Progenitor cell of endocrine pancreas (in vitro differentiated cells): ENCODE measurements at regions not wholly inside any gene's neighbourhood (a gene's known extent, or its start where the extent isn't known, plus 50 kb on each side); places are given as distances from the start of the nearest gene placed in this dataset.
A peak's percentile ranks its signal among the peaks of the same experiment; 100 is the strongest.

Experiments used
- DNase-seq: peaks from one replicate; pipeline ENCODE4 v3.0.0; 2021; ENCODE audit warnings: low spot score; ENCODE audit not compliant: unreplicated experiment
- H3K27ac Mint-ChIP-seq: 2 replicates; pipeline ENCODE4 v1.8.0; 2021; ENCODE audit warnings: mild to moderate bottlenecking, moderate library complexity, mixed read lengths
- H3K27me3 Mint-ChIP-seq: 2 replicates; pipeline ENCODE4 v1.8.0; 2021; ENCODE audit warnings: mixed read lengths
- H3K36me3 Mint-ChIP-seq: 2 replicates; pipeline ENCODE4 v1.8.0; 2022; ENCODE audit warnings: mixed read lengths; ENCODE audit not compliant: insufficient read depth
- H3K4me1 Mint-ChIP-seq: 2 replicates; pipeline ENCODE4 v1.8.0; 2021; ENCODE audit warnings: low read depth, mixed read lengths
- H3K4me3 Mint-ChIP-seq: 2 replicates; pipeline ENCODE4 v1.8.0; 2021; ENCODE audit warnings: low read depth, mild to moderate bottlenecking, moderate library complexity, mixed read lengths
- H3K9me3 Mint-ChIP-seq: 2 replicates; pipeline ENCODE4 v1.8.0; 2021; ENCODE audit warnings: low read depth, mixed read lengths
- TF ChIP-seq, protein P1 (sequence below): fragments of 200-600 bp; sonication (generic); IDR thresholded peaks from one replicate; pipeline ENCODE4 v1.5.0; 2021; ENCODE audit warnings: antibody characterized with exemption, mild to moderate bottlenecking; ENCODE audit not compliant: unreplicated experiment

DNA sequence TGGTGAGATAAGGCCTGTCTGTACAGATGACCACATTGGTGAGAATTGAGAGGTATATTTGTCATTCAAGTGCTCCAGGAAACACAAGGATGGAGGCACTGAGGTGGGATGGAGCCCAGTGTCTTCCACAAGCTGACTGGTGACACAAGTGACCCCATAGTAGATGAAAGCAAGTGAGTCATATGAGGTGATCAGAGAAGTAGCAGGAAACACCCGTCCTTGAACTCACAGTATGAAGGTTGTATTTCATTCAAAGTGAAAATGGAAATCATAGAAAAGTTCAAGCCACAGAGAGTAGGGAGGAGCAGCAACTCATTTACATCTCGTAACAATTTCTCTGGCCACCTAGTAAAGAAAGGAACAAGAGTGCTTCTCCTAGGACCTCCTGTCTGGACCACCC is 609.8 kb downstream of the HS3ST4 start:
- Mint-ChIP-seq H3K27ac (no peak overlapping the region), H3K27me3 (peaks cover 5% of the 10 kb centered on the region), H3K9me3 (peaks cover 3% of the 10 kb centered on the region), H3K4me1 (peaks cover 3% of the 10 kb centered on the region), H3K36me3 (no peaks in the 10 kb centered on the region), H3K4me3 (no peak overlapping the region)
- TF ChIP-seq, protein P1, sequence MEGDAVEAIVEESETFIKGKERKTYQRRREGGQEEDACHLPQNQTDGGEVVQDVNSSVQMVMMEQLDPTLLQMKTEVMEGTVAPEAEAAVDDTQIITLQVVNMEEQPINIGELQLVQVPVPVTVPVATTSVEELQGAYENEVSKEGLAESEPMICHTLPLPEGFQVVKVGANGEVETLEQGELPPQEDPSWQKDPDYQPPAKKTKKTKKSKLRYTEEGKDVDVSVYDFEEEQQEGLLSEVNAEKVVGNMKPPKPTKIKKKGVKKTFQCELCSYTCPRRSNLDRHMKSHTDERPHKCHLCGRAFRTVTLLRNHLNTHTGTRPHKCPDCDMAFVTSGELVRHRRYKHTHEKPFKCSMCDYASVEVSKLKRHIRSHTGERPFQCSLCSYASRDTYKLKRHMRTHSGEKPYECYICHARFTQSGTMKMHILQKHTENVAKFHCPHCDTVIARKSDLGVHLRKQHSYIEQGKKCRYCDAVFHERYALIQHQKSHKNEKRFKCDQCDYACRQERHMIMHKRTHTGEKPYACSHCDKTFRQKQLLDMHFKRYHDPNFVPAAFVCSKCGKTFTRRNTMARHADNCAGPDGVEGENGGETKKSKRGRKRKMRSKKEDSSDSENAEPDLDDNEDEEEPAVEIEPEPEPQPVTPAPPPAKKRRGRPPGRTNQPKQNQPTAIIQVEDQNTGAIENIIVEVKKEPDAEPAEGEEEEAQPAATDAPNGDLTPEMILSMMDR: no peak
- DNase-seq: no peak

DNA sequence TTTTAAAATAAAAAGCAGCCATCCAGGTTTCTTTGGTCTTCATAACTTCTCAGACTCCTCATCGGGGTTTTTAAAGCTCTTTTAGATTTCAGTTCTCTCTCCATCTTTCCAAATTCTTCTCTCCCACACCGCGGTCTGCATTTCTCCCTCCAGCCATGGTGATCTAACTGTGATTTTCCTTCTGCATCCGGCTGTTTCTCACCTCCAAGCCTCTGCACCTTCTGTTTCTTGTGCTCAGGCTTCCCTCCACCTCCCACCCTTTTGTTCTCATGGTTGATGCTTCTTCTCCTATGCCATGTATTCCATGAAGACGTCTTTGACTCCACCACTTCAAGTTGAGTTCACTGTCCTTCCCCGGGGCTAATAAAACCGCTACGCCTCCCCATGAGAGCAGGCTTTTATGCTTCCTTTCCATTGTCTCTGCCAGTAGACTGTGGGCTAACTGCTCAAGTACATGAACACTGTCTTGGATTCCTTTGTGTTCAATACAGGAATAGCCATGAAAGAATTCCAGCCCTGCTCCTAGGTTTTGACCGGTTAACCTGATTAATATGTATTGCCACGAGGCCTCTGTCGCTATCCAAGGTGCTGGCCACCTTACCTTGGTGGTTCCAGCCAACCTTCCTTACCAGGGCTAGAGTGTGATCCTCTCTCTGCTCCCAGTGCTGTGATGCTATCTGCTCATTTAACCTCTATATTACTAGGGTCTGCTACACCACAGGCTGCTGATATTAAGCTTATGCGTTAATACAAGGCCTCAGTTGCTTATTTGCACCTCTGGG is 625.1 kb downstream of the HS3ST4 start:
- H3K9me3 Mint-ChIP-seq: no peaks in the 10 kb centered on the region
- peaks cover 17% of the 10 kb centered on the region for H3K27me3 Mint-ChIP-seq
- no peaks in the 10 kb centered on the region for H3K36me3 Mint-ChIP-seq
- H3K4me3 Mint-ChIP-seq: no peak overlapping the region
- H3K4me1 Mint-ChIP-seq: no peaks in the 10 kb centered on the region
- DNase-seq: peak; percentile 47
- H3K27ac Mint-ChIP-seq: no peak overlapping the region
- TF ChIP-seq, protein P1: no peak

DNA sequence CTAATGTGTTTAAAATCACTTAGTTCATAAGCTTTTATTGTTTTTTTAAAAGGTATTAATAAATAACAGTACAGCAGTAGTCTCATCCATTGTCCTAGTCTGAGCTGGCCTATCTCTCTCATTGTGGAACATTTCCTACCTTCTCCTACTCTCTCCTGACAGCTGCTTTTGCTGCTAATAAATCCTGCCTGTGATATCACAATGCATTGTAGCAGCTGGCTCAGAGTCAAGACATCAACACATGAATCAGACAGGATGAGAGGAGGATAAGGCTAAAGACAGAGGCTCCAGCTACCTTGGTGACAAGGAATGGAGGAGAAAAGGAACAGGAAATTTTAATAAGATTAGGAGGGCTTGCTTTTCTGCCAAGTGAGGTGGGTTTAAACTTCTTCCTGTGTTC is 626.1 kb downstream of the HS3ST4 start:
- no peak overlapping the region for H3K4me3 Mint-ChIP-seq
- no peaks in the 10 kb centered on the region for H3K36me3 Mint-ChIP-seq
- H3K9me3 Mint-ChIP-seq: no peaks in the 10 kb centered on the region
- no peaks in the 10 kb centered on the region for H3K4me1 Mint-ChIP-seq
- peaks cover 14% of the 10 kb centered on the region for H3K27me3 Mint-ChIP-seq
- DNase-seq: no peak
- TF ChIP-seq, protein P1: no peak
- H3K27ac Mint-ChIP-seq: no peak overlapping the region

DNA sequence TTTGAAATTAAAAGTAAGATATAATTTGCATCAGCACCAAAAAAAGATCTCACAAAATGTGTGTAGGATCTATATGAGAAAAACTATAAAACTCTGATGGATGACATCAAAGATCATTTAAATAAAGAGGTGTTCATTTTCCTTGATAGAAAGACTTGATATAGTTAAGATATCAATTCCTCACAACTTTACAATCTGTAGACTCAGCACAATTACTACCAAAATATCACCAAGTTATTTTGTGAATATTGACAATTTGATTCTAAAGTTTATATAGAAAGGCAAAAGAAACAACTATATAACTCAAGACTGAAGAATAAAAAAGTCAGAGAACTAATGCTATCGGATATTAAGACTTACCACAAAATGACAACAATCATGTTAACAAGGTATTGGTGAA is 638.9 kb downstream of the HS3ST4 start:
- Mint-ChIP-seq H3K9me3 (peaks cover 6% of the 10 kb centered on the region), H3K27ac (no peak overlapping the region), H3K4me3 (no peak overlapping the region), H3K36me3 (no peaks in the 10 kb centered on the region), H3K4me1 (peaks cover 27% of the 10 kb centered on the region), H3K27me3 (peaks cover 3% of the 10 kb centered on the region)
- DNase-seq: no peak
- TF ChIP-seq, protein P1: no peak

DNA sequence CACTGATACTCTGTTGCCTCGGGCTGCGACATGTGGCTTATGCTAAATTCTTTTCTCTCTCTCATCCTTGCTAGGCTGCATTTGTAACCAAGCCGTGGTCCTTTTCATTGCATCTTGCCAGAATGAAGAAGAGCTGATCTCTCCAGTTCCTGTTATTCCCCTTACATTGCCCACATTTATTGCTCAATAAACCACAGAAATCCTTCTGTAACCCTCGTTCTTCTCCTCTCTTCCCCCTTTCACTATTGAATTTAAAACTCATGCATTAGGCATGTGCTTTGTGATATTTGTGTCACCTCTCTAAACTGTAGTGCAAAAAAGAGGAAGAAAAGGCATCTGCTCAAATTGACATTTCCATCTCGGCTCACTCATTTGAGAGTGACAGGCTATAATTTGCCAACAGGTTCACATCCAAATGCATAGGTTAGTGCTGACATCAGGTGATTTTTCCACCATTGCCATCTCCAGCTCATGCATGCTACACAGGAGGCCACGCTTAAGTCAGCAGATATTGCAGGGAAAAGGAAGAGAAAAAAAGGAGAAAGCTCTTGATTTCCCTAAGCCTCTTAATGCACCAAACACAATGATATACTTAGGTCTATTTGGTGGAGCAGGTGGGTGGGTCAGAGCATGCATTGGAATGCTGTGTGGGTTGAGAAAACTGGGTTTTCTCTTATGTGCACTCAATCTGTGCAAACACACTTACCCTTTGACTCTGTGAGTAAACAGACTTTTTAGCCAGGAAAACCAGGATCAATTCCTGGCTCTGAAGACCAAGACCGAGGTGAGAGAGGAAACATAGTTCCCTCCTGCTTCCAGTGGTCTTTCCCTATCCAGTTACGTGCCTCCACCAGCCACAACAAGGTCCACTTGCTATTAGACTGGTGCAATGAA is 642.7 kb downstream of the HS3ST4 start:
- H3K27me3 Mint-ChIP-seq: no peaks in the 10 kb centered on the region
- H3K27ac Mint-ChIP-seq: peak overlapping the region; percentile 29
- no peak overlapping the region for H3K4me3 Mint-ChIP-seq
- no peaks in the 10 kb centered on the region for H3K9me3 Mint-ChIP-seq
- no peak for DNase-seq
- peaks cover 39% of the 10 kb centered on the region for H3K4me1 Mint-ChIP-seq
- TF ChIP-seq, protein P1: no peak
- H3K36me3 Mint-ChIP-seq: no peaks in the 10 kb centered on the region
